ENCODE measurements at regions not wholly inside any gene's neighbourhood (a gene's known extent, or its start where the extent isn't known, plus 50 kb on each side); places are given as distances from the start of the nearest gene placed in this dataset.
"Not testable (repeated sequence)": the region's sequence is repeated elsewhere in the genome, so short reads cannot be mapped to it uniquely, and the experiment has no call there.

- no peak for DNase-seq (ENCODE audit: low read depth in 2 of 2)
Observed at GRCh38 chr6:99668036-99668705, 61.5 kb downstream of the PRDM13 start.

- DNase-seq (ENCODE audit: low read depth in 2 of 2), result no peak
Observed at GRCh38 chr6:99689916-99690685, 83.5 kb downstream of the PRDM13 start.

- not testable (repeated sequence) for DNase-seq (ENCODE audit: low read depth in 2 of 2)
Observed at GRCh38 chr6:99702287-99702686, 95.7 kb downstream of the PRDM13 start.

GRCh38 chr6:99709062-99709461 lies 102.4 kb downstream of the PRDM13 start:
- no peak for DNase-seq (ENCODE audit: low read depth in 2 of 2)

GRCh38 chr6:99711302-99711701 lies 104.7 kb downstream of the PRDM13 start:
- no peak for DNase-seq (ENCODE audit: low read depth in 2 of 2)

- DNase-seq (ENCODE audit: low read depth in 2 of 2), result no peak
Observed at GRCh38 chr6:99711925-99712324, 105.3 kb downstream of the PRDM13 start.

- no peak for DNase-seq (ENCODE audit: low read depth in 2 of 2)
Observed at GRCh38 chr6:99712519-99712918, 105.9 kb downstream of the PRDM13 start.

- DNase-seq (ENCODE audit: low read depth in 2 of 2), result not testable (repeated sequence)
Observed at GRCh38 chr6:99722043-99722442, 115.4 kb downstream of the PRDM13 start.

- not testable (repeated sequence) for DNase-seq (ENCODE audit: low read depth in 2 of 2)
Observed at GRCh38 chr6:99730237-99730636, 123.6 kb downstream of the PRDM13 start.

- DNase-seq (ENCODE audit: low read depth in 2 of 2), result no peak
Observed at GRCh38 chr6:99736302-99736701, 129.7 kb downstream of the PRDM13 start.

- no peak for DNase-seq (ENCODE audit: low read depth in 2 of 2)
Observed at GRCh38 chr6:99739526-99739925, 132.9 kb downstream of the PRDM13 start.

GRCh38 chr6:99741092-99741491 lies 134.5 kb downstream of the PRDM13 start:
- no peak for DNase-seq (ENCODE audit: low read depth in 2 of 2)

GRCh38 chr6:99743647-99744046 lies 137.0 kb downstream of the PRDM13 start:
- no peak for DNase-seq (ENCODE audit: low read depth in 2 of 2)

GRCh38 chr6:99745651-99746050 lies 139.0 kb downstream of the PRDM13 start:
- no peak for DNase-seq (ENCODE audit: low read depth in 2 of 2)

GRCh38 chr6:99746261-99746895 lies 139.7 kb downstream of the PRDM13 start:
- peak; percentile 1 to 56 for DNase-seq (ENCODE audit: low read depth in 2 of 2)

GRCh38 chr6:99761711-99762110 lies 155.1 kb downstream of the PRDM13 start:
- DNase-seq (ENCODE audit: low read depth in 2 of 2), result no peak

- DNase-seq (ENCODE audit: low read depth in 2 of 2), result no peak
Observed at GRCh38 chr6:99768166-99768565, 161.5 kb downstream of the PRDM13 start.

- no peak for DNase-seq (ENCODE audit: low read depth in 2 of 2)
Observed at GRCh38 chr6:99779631-99780555, 173.3 kb downstream of the PRDM13 start.

GRCh38 chr6:99780556-99780885 lies 173.9 kb downstream of the PRDM13 start:
- DNase-seq (ENCODE audit: low read depth in 2 of 2), result no peak

- DNase-seq (ENCODE audit: low read depth in 2 of 2), result no peak
Observed at GRCh38 chr6:99789767-99790166, 183.1 kb downstream of the PRDM13 start.

- DNase-seq (ENCODE audit: low read depth in 2 of 2), result no peak
Observed at GRCh38 chr6:99790679-99791078, 184.0 kb downstream of the PRDM13 start.

GRCh38 chr6:99801805-99802204 lies 192.2 kb downstream of the MCHR2 start:
- DNase-seq (ENCODE audit: low read depth in 2 of 2), result no peak
